IMR-90 (cell line): ENCODE measurements at regions not wholly inside any gene's neighbourhood (a gene's known extent, or its start where the extent isn't known, plus 50 kb on each side); places are given as distances from the start of the nearest gene placed in this dataset.

Experiments used
- ATAC-seq: fragments of 200-7000 bp; cut with Tn5 transposase; 2 replicates; pipeline ENCODE4 v1.9.1; 2020; ENCODE audit warnings: low read depth, mild to moderate bottlenecking, moderate library complexity
- BruUV-seq: library from RNA; stranded (reverse); fragments of 400-500 nt; replicated peaks from 2 replicates; lab custom pipeline; 2021; lab: Mats Ljungman, UMichigan
- CTCF ChIA-PET: fragments of 300-600 bp; formaldehyde crosslinking; extraction: SDS; loops from one replicate; lab custom pipeline; 2021; ENCODE audit warnings: antibody characterized with exemption; lab: Yijun Ruan, JAX
- POLR2A ChIA-PET: fragments of 300-600 bp; sonication (Branson Sonifier 250); formaldehyde crosslinking; loops from one replicate; lab custom pipeline; 2022; ENCODE audit warnings: antibody characterized with exemption; ENCODE audit not compliant: unreplicated experiment; lab: Charles Lee
- DNase-seq: peaks from one replicate; pipeline ENCODE4 v3.0.0; 2013
- H2AFZ ChIP-seq: replicated peaks from 2 replicates; pipeline ENCODE3; 2013; ENCODE audit warnings: low read length, mild to moderate bottlenecking; ENCODE audit not compliant: poor library complexity
- H2AK5ac ChIP-seq: 2 replicates; pipeline ENCODE4 v1.6.1; 2013; ENCODE audit warnings: low read depth, low read length, inconsistent platforms
- H2AK9ac ChIP-seq: replicated peaks from 2 replicates; pipeline ENCODE3; 2013; ENCODE audit warnings: mild to moderate bottlenecking, low read depth, low read length, moderate library complexity; ENCODE audit not compliant: poor library complexity
- H2BK120ac ChIP-seq: 2 replicates; pipeline ENCODE4 v1.6.1; 2013; ENCODE audit warnings: low read depth, low read length, inconsistent platforms
- H2BK15ac ChIP-seq: 3 replicates; pipeline ENCODE4 v1.6.1; 2013; ENCODE audit warnings: low read depth, low read length, inconsistent platforms
- H2BK20ac ChIP-seq: 2 replicates; pipeline ENCODE4 v1.6.1; 2013; ENCODE audit warnings: low read depth, mild to moderate bottlenecking, inconsistent platforms, low read length, moderate library complexity
- H2BK5ac ChIP-seq: 2 replicates; pipeline ENCODE4 v1.6.1; 2013; ENCODE audit warnings: mild to moderate bottlenecking, low read depth, low read length, inconsistent platforms; ENCODE audit not compliant: poor library complexity, severe bottlenecking
- H3K14ac ChIP-seq: replicated peaks from 2 replicates; pipeline ENCODE4 v1.6.1; 2013; ENCODE audit warnings: low read depth, low read length, inconsistent platforms
- H3K18ac ChIP-seq: 2 replicates; pipeline ENCODE4 v1.6.1; 2013; ENCODE audit warnings: low read depth, low read length, control low read depth
- H3K23ac ChIP-seq: 2 replicates; pipeline ENCODE4 v1.6.1; 2013; ENCODE audit warnings: low read depth, low read length, inconsistent platforms
- H3K27ac ChIP-seq: 2 replicates; pipeline ENCODE4 v1.5.1; 2013; ENCODE audit warnings: mild to moderate bottlenecking, control low read depth, low read length; ENCODE audit not compliant: insufficient read depth
- H3K27me3 ChIP-seq: 2 replicates; pipeline ENCODE4 v1.6.1; 2013; ENCODE audit warnings: low read length; ENCODE audit not compliant: control insufficient read depth, insufficient read depth
- H3K36me3 ChIP-seq: 2 replicates; pipeline ENCODE4 v1.6.1; 2013; ENCODE audit warnings: low read length, mixed read lengths; ENCODE audit not compliant: control insufficient read depth, insufficient read depth
- H3K4ac ChIP-seq: 2 replicates; pipeline ENCODE4 v1.6.1; 2013; ENCODE audit warnings: low read depth, low read length, inconsistent platforms
- H3K4me1 ChIP-seq: 2 replicates; pipeline ENCODE4 v1.6.1; 2013; ENCODE audit warnings: low read length, mixed read lengths; ENCODE audit not compliant: control insufficient read depth, insufficient read depth
- H3K4me2 ChIP-seq: 2 replicates; pipeline ENCODE4 v1.6.1; 2013; ENCODE audit warnings: low read depth, mild to moderate bottlenecking, control low read depth, low read length, moderate library complexity
- H3K4me3 ChIP-seq: 2 replicates; pipeline ENCODE4 v1.5.1; 2013; ENCODE audit warnings: low read depth, mild to moderate bottlenecking, control low read depth, low read length, moderate library complexity; ENCODE audit not compliant: insufficient read depth
- H3K56ac ChIP-seq: 2 replicates; pipeline ENCODE4 v1.6.1; 2013; ENCODE audit warnings: low read length, inconsistent platforms; ENCODE audit not compliant: insufficient read depth; ENCODE audit errors: extremely low read depth
- H3K79me1 ChIP-seq, 2 experiments: 2 replicates each; pipeline ENCODE4 v1.6.1; 2013; ENCODE audit warnings: low read length in 2 of 2, inconsistent platforms in 1 of 2, low read depth in 1 of 2
- H3K9ac ChIP-seq: 2 replicates; pipeline ENCODE4 v1.6.1; 2013; ENCODE audit warnings: low read depth, low read length, control low read depth
- H3K9me1 ChIP-seq: 2 replicates; pipeline ENCODE4 v1.6.1; 2013; ENCODE audit warnings: low read length, inconsistent platforms; ENCODE audit not compliant: insufficient read depth
- H3K9me3 ChIP-seq: 2 replicates; pipeline ENCODE4 v1.6.1; 2013; ENCODE audit warnings: low read length; ENCODE audit not compliant: control insufficient read depth, insufficient read depth
- H4K20me1 ChIP-seq: 2 replicates; pipeline ENCODE4 v1.6.1; 2013; ENCODE audit warnings: low read length, inconsistent platforms; ENCODE audit not compliant: insufficient read depth
- H4K5ac ChIP-seq: 2 replicates; pipeline ENCODE4 v1.6.1; 2013; ENCODE audit warnings: mild to moderate bottlenecking, low read depth, low read length, control low read depth
- H4K8ac ChIP-seq, 2 experiments: 2 replicates each; pipeline ENCODE4 v1.6.1; 2013; ENCODE audit warnings: low read depth in 2 of 2, low read length in 2 of 2, control low read depth in 1 of 2, inconsistent platforms in 1 of 2
- H4K91ac ChIP-seq: 2 replicates; pipeline ENCODE4 v1.6.1; 2013; ENCODE audit warnings: low read depth, low read length, inconsistent platforms; ENCODE audit not compliant: insufficient read depth
- BHLHE40 ChIP-seq: fragments of 150-350 bp; IDR thresholded peaks from 2 replicates; pipeline ENCODE4 v1.6.1; 2016; ENCODE audit warnings: mild to moderate bottlenecking, low read depth, low read length
- FOS ChIP-seq: fragments of 150-350 bp; IDR thresholded peaks from 2 replicates; pipeline ENCODE4 v1.6.1; 2016; ENCODE audit warnings: low read depth, low read length
- MAFK ChIP-seq: IDR thresholded peaks from 2 replicates; pipeline ENCODE4 v1.6.1; 2012; ENCODE audit warnings: low read depth, low read length, improper control_type of control experiment
- MAZ ChIP-seq: IDR thresholded peaks from 2 replicates; pipeline ENCODE4 v1.6.1; 2012; ENCODE audit warnings: low read depth, mild to moderate bottlenecking, low read length, improper control_type of control experiment, moderate library complexity, borderline replicate concordance
- MXI1 ChIP-seq: IDR thresholded peaks from 2 replicates; pipeline ENCODE4 v1.6.1; 2012; ENCODE audit warnings: low read depth, mild to moderate bottlenecking, low read length, moderate library complexity, borderline replicate concordance
- NFE2L2 ChIP-seq: fragments of 150-350 bp; IDR thresholded peaks from 2 replicates; pipeline ENCODE4 v1.6.1; 2016; ENCODE audit warnings: low read depth, mild to moderate bottlenecking, low read length
- POLR2A ChIP-seq: IDR thresholded peaks from 2 replicates; pipeline ENCODE4 v1.6.1; 2012; ENCODE audit warnings: mild to moderate bottlenecking, low read depth, low read length
- RCOR1 ChIP-seq: IDR thresholded peaks from 2 replicates; pipeline ENCODE4 v1.6.1; 2012; ENCODE audit warnings: mild to moderate bottlenecking, low read length, improper control_type of control experiment; ENCODE audit not compliant: insufficient replicate concordance
- RFX5 ChIP-seq: IDR thresholded peaks from 2 replicates; pipeline ENCODE4 v1.8.0; 2012; ENCODE audit warnings: low read depth, mild to moderate bottlenecking, low read length, moderate library complexity
- WGBS, 2 experiments: methylation state at CpG; one replicate each; pipeline versions ENCODE4 v1.1.5 to v1.1.7; 2013; ENCODE audit warnings: missing lambda C conversion rate in 2 of 2; ENCODE audit not compliant: insufficient read length in 1 of 2; ENCODE audit errors: extremely low coverage in 2 of 2; 5-methylcytosine and 5-hydroxymethylcytosine counted together
- dilution Hi-C: fragments of 300-500 bp; cut with HindIII; formaldehyde crosslinking; loops from one replicate; pipeline ENCODE4 v1.14.3; 2018; ENCODE audit warnings: low sequenced_read_pairs; ENCODE audit not compliant: unreplicated experiment
- in situ Hi-C: fragments of 300-500 bp; cut with MboI; formaldehyde crosslinking; loops from 3 replicates; pipeline ENCODE4 v1.14.3; 2019; ENCODE audit warnings: low sequenced_read_pairs, inconsistent platforms, mixed read lengths
- intact Hi-C: fragments of 100-400 bp; cut with micrococcal nuclease; formaldehyde crosslinking; loops from 2 replicates; pipeline ENCODE4 v1.10.0; 2022
- TF ChIP-seq, protein P1 (sequence below): fragments of 150-350 bp; IDR thresholded peaks from 2 replicates; pipeline ENCODE4 v1.6.1; 2017; ENCODE audit warnings: mild to moderate bottlenecking, antibody characterized with exemption, low read length, low read depth
- TF ChIP-seq, protein P2 (sequence below): conservative IDR thresholded peaks from 2 replicates; pipeline ENCODE4 v1.5.1; 2012; ENCODE audit warnings: mild to moderate bottlenecking, low read depth, low read length, improper control_type of control experiment

DNA sequence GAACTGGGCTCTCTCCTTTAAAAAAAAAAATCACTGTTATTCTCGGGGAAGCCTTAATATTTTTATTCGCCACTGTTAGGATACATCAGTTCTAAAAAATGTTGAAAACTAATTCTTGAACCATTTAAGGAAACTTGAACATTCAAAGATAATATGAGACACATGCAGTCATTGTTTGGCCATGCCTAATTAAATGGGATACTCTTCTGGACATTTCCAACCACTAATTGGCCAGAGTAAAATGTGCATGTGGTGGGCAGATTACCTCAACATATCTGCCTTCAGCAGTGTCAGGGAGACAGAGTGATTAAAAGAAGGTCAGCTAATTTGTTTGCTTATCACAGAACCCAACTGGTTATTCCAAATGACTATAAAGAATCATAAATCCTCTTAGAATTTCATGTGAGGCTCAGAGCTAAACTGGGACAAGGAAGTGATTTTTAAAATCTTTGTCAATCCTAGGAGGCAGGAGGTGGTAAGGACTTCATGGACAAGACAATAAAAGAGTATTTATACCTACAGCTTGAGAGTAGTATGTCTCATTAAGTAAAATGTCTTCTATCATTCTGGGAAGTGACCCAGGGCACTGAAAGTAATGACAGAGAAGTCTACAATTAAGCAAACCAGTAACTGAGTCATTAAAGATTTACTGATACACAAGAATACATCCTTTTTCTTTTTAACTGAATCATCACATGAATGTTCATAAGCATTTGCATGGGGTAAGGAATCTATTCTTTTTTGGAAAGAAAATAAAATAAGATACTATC is 242.9 kb upstream of the TRPM3 start:
- no peaks in the 10 kb centered on the region for H3K9me3 ChIP-seq
- DNase-seq (no peak), ATAC-seq (no peak)
- H2BK5ac ChIP-seq = no peak overlapping the region
- no peak overlapping the region for H2AK9ac ChIP-seq
- intact Hi-C loops (no loop called here), dilution Hi-C loops (no loop called here), in situ Hi-C loops (no loop called here)
- no peak overlapping the region for H3K23ac ChIP-seq
- H3K4ac ChIP-seq = no peak overlapping the region
- H3K4me1 ChIP-seq = no peaks in the 10 kb centered on the region
- BruUV-seq = no TSS peak
- H3K4me3 ChIP-seq = no peak overlapping the region
- H4K5ac ChIP-seq = no peak overlapping the region
- H3K79me1 ChIP-seq = no peaks in the 10 kb centered on the region
- no peak overlapping the region for H3K56ac ChIP-seq
- H3K18ac ChIP-seq = no peak overlapping the region
- H3K4me2 ChIP-seq = no peak overlapping the region
- H2BK20ac ChIP-seq = no peak overlapping the region
- H3K27ac ChIP-seq = no peak overlapping the region
- H2BK120ac ChIP-seq = no peak overlapping the region
- H3K9me1 ChIP-seq = no peaks in the 10 kb centered on the region
- no peak overlapping the region for H4K8ac ChIP-seq
- no peak overlapping the region for H2BK15ac ChIP-seq
- H3K14ac ChIP-seq = no peak overlapping the region
- no peak overlapping the region for H3K9ac ChIP-seq
- no peak overlapping the region for H4K91ac ChIP-seq
- ChIA-PET CTCF (no interaction called here), POLR2A (no interaction called here)
- no peaks in the 10 kb centered on the region for H4K20me1 ChIP-seq
- H2AFZ ChIP-seq = no peak overlapping the region
- no peaks in the 10 kb centered on the region for H3K27me3 ChIP-seq
- no CpG with 5 or more reads among the region's 2 CpGs for WGBS, 2 experiments
- H2AK5ac ChIP-seq = no peak overlapping the region
- TF ChIP-seq MAZ (no peak), RCOR1 (no peak), BHLHE40 (no peak), FOS (no peak), NFE2L2 (no peak), MAFK (no peak), RFX5 (no peak), MXI1 (no peak), POLR2A (no peak)
- TF ChIP-seq, protein P1, sequence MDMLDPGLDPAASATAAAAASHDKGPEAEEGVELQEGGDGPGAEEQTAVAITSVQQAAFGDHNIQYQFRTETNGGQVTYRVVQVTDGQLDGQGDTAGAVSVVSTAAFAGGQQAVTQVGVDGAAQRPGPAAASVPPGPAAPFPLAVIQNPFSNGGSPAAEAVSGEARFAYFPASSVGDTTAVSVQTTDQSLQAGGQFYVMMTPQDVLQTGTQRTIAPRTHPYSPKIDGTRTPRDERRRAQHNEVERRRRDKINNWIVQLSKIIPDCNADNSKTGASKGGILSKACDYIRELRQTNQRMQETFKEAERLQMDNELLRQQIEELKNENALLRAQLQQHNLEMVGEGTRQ = no peak
- TF ChIP-seq, protein P2, sequence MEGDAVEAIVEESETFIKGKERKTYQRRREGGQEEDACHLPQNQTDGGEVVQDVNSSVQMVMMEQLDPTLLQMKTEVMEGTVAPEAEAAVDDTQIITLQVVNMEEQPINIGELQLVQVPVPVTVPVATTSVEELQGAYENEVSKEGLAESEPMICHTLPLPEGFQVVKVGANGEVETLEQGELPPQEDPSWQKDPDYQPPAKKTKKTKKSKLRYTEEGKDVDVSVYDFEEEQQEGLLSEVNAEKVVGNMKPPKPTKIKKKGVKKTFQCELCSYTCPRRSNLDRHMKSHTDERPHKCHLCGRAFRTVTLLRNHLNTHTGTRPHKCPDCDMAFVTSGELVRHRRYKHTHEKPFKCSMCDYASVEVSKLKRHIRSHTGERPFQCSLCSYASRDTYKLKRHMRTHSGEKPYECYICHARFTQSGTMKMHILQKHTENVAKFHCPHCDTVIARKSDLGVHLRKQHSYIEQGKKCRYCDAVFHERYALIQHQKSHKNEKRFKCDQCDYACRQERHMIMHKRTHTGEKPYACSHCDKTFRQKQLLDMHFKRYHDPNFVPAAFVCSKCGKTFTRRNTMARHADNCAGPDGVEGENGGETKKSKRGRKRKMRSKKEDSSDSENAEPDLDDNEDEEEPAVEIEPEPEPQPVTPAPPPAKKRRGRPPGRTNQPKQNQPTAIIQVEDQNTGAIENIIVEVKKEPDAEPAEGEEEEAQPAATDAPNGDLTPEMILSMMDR = no peak
- H3K36me3 ChIP-seq = no peaks in the 10 kb centered on the region
